LNCaP clone FGC (cell line): ENCODE measurements at regions not wholly inside any gene's neighbourhood (a gene's known extent, or its start where the extent isn't known, plus 50 kb on each side); places are given as distances from the start of the nearest gene placed in this dataset.
A peak's percentile ranks its signal among the peaks of the same experiment; 100 is the strongest.

ENCODE experiments used
- DNase-seq: peaks from one replicate; pipeline ENCODE4 v3.0.0-alpha.2; 2011; ENCODE audit warnings: low read depth
- H3K4me3 ChIP-seq: 2 replicates; pipeline ENCODE4 v1.5.1; 2011; ENCODE audit warnings: mild to moderate bottlenecking, low read depth, low read length, control low read depth
- TF ChIP-seq, protein P1 (sequence below): IDR thresholded peaks from 2 replicates; pipeline ENCODE4 v1.5.1; 2012; ENCODE audit warnings: mild to moderate bottlenecking; ENCODE audit not compliant: control insufficient read depth, insufficient read depth; ENCODE audit errors: extremely low read depth

DNA sequence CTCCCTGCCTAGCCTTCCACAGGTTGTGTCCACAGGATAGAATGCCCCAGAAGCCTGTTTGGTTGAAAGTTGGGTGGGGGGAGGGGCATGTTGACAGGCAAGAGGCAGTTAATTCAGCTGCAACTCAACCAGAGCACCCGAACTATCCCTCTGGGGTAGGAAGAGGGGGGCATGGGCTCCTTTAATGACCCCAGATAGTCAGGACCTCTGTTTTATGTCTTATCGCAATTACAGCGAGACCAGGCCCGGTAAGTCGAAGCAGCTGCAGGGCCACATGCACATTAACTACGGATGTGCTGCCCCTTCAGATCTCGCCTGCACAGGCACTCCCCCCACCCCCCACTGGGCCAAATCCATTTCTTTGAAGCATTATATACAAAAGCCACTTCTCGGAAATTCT is 363.8 kb upstream of the HNRNPA3 start:
- TF ChIP-seq, protein P1, sequence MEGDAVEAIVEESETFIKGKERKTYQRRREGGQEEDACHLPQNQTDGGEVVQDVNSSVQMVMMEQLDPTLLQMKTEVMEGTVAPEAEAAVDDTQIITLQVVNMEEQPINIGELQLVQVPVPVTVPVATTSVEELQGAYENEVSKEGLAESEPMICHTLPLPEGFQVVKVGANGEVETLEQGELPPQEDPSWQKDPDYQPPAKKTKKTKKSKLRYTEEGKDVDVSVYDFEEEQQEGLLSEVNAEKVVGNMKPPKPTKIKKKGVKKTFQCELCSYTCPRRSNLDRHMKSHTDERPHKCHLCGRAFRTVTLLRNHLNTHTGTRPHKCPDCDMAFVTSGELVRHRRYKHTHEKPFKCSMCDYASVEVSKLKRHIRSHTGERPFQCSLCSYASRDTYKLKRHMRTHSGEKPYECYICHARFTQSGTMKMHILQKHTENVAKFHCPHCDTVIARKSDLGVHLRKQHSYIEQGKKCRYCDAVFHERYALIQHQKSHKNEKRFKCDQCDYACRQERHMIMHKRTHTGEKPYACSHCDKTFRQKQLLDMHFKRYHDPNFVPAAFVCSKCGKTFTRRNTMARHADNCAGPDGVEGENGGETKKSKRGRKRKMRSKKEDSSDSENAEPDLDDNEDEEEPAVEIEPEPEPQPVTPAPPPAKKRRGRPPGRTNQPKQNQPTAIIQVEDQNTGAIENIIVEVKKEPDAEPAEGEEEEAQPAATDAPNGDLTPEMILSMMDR, result no peak
- DNase-seq, result no peak

GRCh38 chr2:176851200-176851888 is 361.2 kb upstream of the HNRNPA3 start:
- H3K4me3 ChIP-seq, result no peak overlapping the region
- TF ChIP-seq, protein P1, result no peak
- peak; percentile 17 for DNase-seq

More for the DNA sequence above, 363.8 kb upstream of the HNRNPA3 start:
- no peak overlapping the region for H3K4me3 ChIP-seq

DNA sequence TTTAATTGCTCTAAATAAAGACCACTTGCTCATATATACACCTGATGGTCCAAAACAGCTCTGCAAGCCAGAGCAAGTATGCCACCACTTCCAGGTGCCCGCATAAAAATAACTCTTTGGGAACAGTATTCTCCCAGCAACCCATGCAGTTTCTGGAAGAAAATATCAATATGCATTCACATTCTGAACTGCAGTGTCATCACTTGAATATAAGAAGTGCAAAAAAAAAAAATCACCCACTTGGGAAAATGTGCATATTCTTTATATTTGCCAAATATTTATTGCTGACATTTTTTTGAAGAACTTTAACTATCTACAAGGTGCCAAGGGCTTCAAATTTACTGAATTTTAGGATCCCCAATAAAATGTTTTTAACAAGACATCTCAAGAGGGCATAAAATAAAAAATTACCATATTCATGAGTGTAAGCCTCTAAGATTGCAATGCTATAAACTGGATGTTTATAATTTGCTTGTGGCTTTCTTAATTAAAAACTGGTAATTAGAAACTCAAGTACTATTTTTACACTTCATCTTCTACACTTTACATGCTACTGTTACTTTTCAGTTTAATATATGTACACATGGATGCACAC is 360.6 kb upstream of the HNRNPA3 start:
- no peak for DNase-seq
- TF ChIP-seq, protein P1, result no peak
- no peak overlapping the region for H3K4me3 ChIP-seq

- TF ChIP-seq, protein P1, result peak; percentile 19; the same call in 1 of the 2 replicates
- no peak overlapping the region for H3K4me3 ChIP-seq
- no peak for DNase-seq
Observed at GRCh38 chr2:176852667-176853066, 359.9 kb upstream of the HNRNPA3 start.

DNA sequence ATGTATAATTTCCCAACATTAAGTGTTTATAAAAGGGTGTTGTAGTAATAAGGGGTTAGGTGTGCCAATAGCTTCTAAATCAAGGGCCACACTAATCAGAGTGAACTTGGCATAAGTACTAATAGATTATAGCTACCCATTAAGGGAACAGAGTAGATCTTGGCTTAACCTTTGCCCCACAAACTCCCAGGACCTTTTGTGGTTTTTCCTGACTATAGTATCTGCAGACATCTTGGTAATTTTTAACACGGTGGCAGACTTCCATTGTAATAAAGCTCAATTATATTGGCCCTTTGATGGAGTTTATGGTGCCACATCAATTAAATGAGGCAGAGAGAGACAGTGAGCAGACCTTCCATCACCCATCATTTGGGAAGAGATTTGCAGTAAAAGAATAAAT is 358.5 kb upstream of the HNRNPA3 start:
- DNase-seq, result no peak

GRCh38 chr2:176854878-176855277 is 357.7 kb upstream of the HNRNPA3 start:
- DNase-seq, result no peak
- TF ChIP-seq, protein P1, result no peak
- H3K4me3 ChIP-seq, result no peak overlapping the region

More for the DNA sequence above, 358.5 kb upstream of the HNRNPA3 start:
- TF ChIP-seq, protein P1, result no peak
- no peak overlapping the region for H3K4me3 ChIP-seq
